CD4-positive, alpha-beta T cell treated with Interleukin-4 for 4 hours (primary cell): ENCODE measurements at regions not wholly inside any gene's neighbourhood (a gene's known extent, or its start where the extent isn't known, plus 50 kb on each side); places are given as distances from the start of the nearest gene placed in this dataset.

Experiments used
- DNase-seq: peaks from one replicate; pipeline ENCODE4 v3.0.0-alpha.2; 2020

DNA sequence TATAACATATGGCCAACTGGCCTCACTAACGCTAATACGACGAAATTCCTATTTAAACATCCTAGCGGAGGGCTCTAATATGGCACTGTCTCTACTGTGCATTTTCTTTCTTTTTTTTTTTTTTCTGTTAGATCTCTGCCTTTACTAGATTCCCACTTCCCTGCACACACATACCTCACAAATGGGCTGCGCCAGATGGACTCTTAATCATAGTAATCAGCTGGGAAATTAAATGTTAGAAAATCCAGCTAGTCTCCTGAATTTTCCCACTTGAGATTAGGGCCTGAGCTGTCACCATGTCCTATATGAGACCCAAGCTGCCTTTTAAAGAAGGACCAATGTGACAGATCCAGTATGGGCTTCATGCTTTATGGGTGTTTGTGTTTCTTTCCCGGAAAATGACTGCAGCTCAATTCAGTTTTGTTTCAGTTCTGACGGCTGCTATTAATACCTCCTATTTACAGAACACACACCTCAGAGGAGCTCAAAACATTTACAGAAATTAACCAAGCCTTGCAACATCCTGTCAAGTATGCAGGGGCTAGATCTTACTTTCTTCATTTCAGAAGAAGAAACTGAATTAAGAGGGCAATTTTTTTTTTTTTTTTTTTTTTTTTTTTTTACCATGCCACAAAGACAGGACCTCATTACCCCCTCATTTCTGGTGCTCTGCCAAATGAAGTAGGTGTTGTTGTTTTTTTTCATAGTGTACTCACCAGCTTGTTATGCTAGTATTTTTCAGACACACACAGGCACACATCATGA lies 49.8 kb upstream of the BLID start:
- DNase-seq: no peak
